MG63 (cell line): ENCODE measurements at regions not wholly inside any gene's neighbourhood (a gene's known extent, or its start where the extent isn't known, plus 50 kb on each side); places are given as distances from the start of the nearest gene placed in this dataset.
"Not testable (repeated sequence)": the region's sequence is repeated elsewhere in the genome, so short reads cannot be mapped to it uniquely, and the experiment has no call there.

ENCODE experiments used
- DNase-seq: peaks from one replicate; pipeline ENCODE4 v3.0.0-alpha.2; 2020
- H3K27me3 ChIP-seq: fragments of 250-450 bp; sonication (Bioruptor Pico); 2 replicates; pipeline ENCODE4 v1.5.1; 2020; ENCODE audit warnings: mild to moderate bottlenecking, moderate library complexity
- H3K36me3 ChIP-seq: fragments of 250-450 bp; sonication (Bioruptor Pico); 2 replicates; pipeline ENCODE4 v1.5.1; 2020; ENCODE audit warnings: mild to moderate bottlenecking, moderate library complexity
- H3K4me3 ChIP-seq: fragments of 250-450 bp; sonication (Bioruptor Pico); 2 replicates; pipeline ENCODE4 v1.5.1; 2020; ENCODE audit warnings: mild to moderate bottlenecking, moderate library complexity
- H3K9me3 ChIP-seq: fragments of 250-450 bp; sonication (Bioruptor Pico); 2 replicates; pipeline ENCODE4 v1.5.1; 2020; ENCODE audit warnings: mild to moderate bottlenecking, moderate library complexity

GRCh38 chr10:61250131-61250530 is 203.1 kb downstream of the TMEM26 start:
- Histone ChIP-seq H3K36me3 (no peaks in the 10 kb centered on the region), H3K27me3 (no peaks in the 10 kb centered on the region), H3K9me3 (peaks cover 9% of the 10 kb centered on the region), H3K4me3 (no peak overlapping the region)
- DNase-seq, result no peak

GRCh38 chr10:61248013-61248412 is 205.2 kb downstream of the TMEM26 start:
- Histone ChIP-seq H3K36me3 (no peaks in the 10 kb centered on the region), H3K4me3 (no peak overlapping the region), H3K27me3 (no peaks in the 10 kb centered on the region), H3K9me3 (peaks cover under 1% of the 10 kb centered on the region; the same call in 1 of the 2 replicates)
- DNase-seq, result no peak

GRCh38 chr10:61244261-61244775 is 208.9 kb downstream of the TMEM26 start:
- Histone ChIP-seq H3K9me3 (no peaks in the 10 kb centered on the region), H3K27me3 (no peaks in the 10 kb centered on the region), H3K4me3 (no peak overlapping the region), H3K36me3 (no peaks in the 10 kb centered on the region)
- no peak for DNase-seq

- no peaks in the 10 kb centered on the region for H3K36me3 ChIP-seq
- H3K27me3 ChIP-seq, result no peaks in the 10 kb centered on the region
- peaks cover 11% of the 10 kb centered on the region for H3K9me3 ChIP-seq
- no peak overlapping the region for H3K4me3 ChIP-seq
- no peak for DNase-seq
These were observed 220.4 kb downstream of the TMEM26 start for GRCh38 chr10:61232780-61233179.

- Histone ChIP-seq H3K36me3 (no peaks in the 10 kb centered on the region), H3K27me3 (no peaks in the 10 kb centered on the region), H3K4me3 (no peak overlapping the region), H3K9me3 (peaks cover 6% of the 10 kb centered on the region)
- no peak for DNase-seq
These were observed 227.2 kb downstream of the TMEM26 start for GRCh38 chr10:61225939-61226338.

- H3K4me3 ChIP-seq, result no peak overlapping the region
- H3K9me3 ChIP-seq, result peaks cover 9% of the 10 kb centered on the region
- DNase-seq, result no peak
- no peaks in the 10 kb centered on the region for H3K27me3 ChIP-seq
- no peaks in the 10 kb centered on the region for H3K36me3 ChIP-seq
These were observed 229.6 kb downstream of the TMEM26 start for GRCh38 chr10:61223576-61223975.

- Histone ChIP-seq H3K27me3 (no peaks in the 10 kb centered on the region), H3K36me3 (no peaks in the 10 kb centered on the region), H3K9me3 (peaks cover 2% of the 10 kb centered on the region; the same call in 1 of the 2 replicates), H3K4me3 (no peak overlapping the region)
- DNase-seq, result no peak
These were observed 233.5 kb downstream of the TMEM26 start for GRCh38 chr10:61219696-61220095.

GRCh38 chr10:61217851-61218565 is 235.2 kb downstream of the TMEM26 start:
- H3K9me3 ChIP-seq, result peaks cover 2% of the 10 kb centered on the region; the same call in 1 of the 2 replicates
- H3K36me3 ChIP-seq, result no peaks in the 10 kb centered on the region
- DNase-seq, result no peak
- H3K4me3 ChIP-seq, result no peak overlapping the region
- no peaks in the 10 kb centered on the region for H3K27me3 ChIP-seq

GRCh38 chr10:61215246-61215645 is 237.9 kb downstream of the TMEM26 start:
- no peak overlapping the region for H3K4me3 ChIP-seq
- no peaks in the 10 kb centered on the region for H3K27me3 ChIP-seq
- H3K36me3 ChIP-seq, result no peaks in the 10 kb centered on the region
- DNase-seq, result no peak
- no peaks in the 10 kb centered on the region for H3K9me3 ChIP-seq

- no peaks in the 10 kb centered on the region for H3K27me3 ChIP-seq
- DNase-seq, result no peak
These were observed 241.7 kb downstream of the TMEM26 start for GRCh38 chr10:61211468-61211867.

GRCh38 chr10:61197057-61197456 is 253.1 kb upstream of the RHOBTB1 start:
- no peaks in the 10 kb centered on the region for H3K36me3 ChIP-seq
- peaks cover 11% of the 10 kb centered on the region; the same call in 1 of the 2 replicates for H3K9me3 ChIP-seq
- no peak for DNase-seq
- no peaks in the 10 kb centered on the region for H3K27me3 ChIP-seq
- no peak overlapping the region for H3K4me3 ChIP-seq

More at GRCh38 chr10:61211468-61211867, 241.7 kb downstream of the TMEM26 start:
- Histone ChIP-seq H3K36me3 (no peaks in the 10 kb centered on the region), H3K9me3 (no peaks in the 10 kb centered on the region), H3K4me3 (no peak overlapping the region)

- Histone ChIP-seq H3K36me3 (no peaks in the 10 kb centered on the region), H3K27me3 (no peaks in the 10 kb centered on the region), H3K9me3 (peaks cover 11% of the 10 kb centered on the region; the same call in 1 of the 2 replicates), H3K4me3 (no peak overlapping the region)
- DNase-seq, result no peak
These were observed 251.2 kb upstream of the RHOBTB1 start for GRCh38 chr10:61195211-61195610.

GRCh38 chr10:61192589-61192988 is 248.6 kb upstream of the RHOBTB1 start:
- not testable (repeated sequence) for H3K36me3 ChIP-seq, DNase-seq, H3K27me3 ChIP-seq, H3K4me3 ChIP-seq
- peaks cover 11% of the 10 kb centered on the region; the same call in 1 of the 2 replicates for H3K9me3 ChIP-seq

- Histone ChIP-seq H3K27me3 (no peaks in the 10 kb centered on the region), H3K9me3 (peaks cover 11% of the 10 kb centered on the region; the same call in 1 of the 2 replicates), H3K4me3 (no peak overlapping the region), H3K36me3 (no peaks in the 10 kb centered on the region)
- DNase-seq, result no peak
These were observed 248.1 kb upstream of the RHOBTB1 start for GRCh38 chr10:61192042-61192441.

- H3K36me3 ChIP-seq, result no peaks in the 10 kb centered on the region
- H3K4me3 ChIP-seq, result no peak overlapping the region
- no peaks in the 10 kb centered on the region for H3K27me3 ChIP-seq
- H3K9me3 ChIP-seq, result peaks cover 11% of the 10 kb centered on the region; the same call in 1 of the 2 replicates
- DNase-seq, result no peak
These were observed 245.9 kb upstream of the RHOBTB1 start for GRCh38 chr10:61189912-61190311.

GRCh38 chr10:61188691-61189090 is 244.7 kb upstream of the RHOBTB1 start:
- DNase-seq, result no peak
- H3K27me3 ChIP-seq, result no peaks in the 10 kb centered on the region
- peaks cover 11% of the 10 kb centered on the region; the same call in 1 of the 2 replicates for H3K9me3 ChIP-seq

GRCh38 chr10:61188101-61188500 is 244.1 kb upstream of the RHOBTB1 start:
- no peak overlapping the region for H3K4me3 ChIP-seq
- no peak for DNase-seq

More at GRCh38 chr10:61188691-61189090, 244.7 kb upstream of the RHOBTB1 start:
- H3K36me3 ChIP-seq, result no peaks in the 10 kb centered on the region
- no peak overlapping the region for H3K4me3 ChIP-seq

GRCh38 chr10:61187601-61188000 is 243.6 kb upstream of the RHOBTB1 start:
- no peak for DNase-seq
- no peaks in the 10 kb centered on the region for H3K27me3 ChIP-seq
- H3K9me3 ChIP-seq, result 0 out of 2 replicates have a peak, but pooled peaks cover under 1% of the 10 kb centered on the region
- H3K4me3 ChIP-seq, result no peak overlapping the region
- H3K36me3 ChIP-seq, result no peaks in the 10 kb centered on the region

More at GRCh38 chr10:61188101-61188500, 244.1 kb upstream of the RHOBTB1 start:
- Histone ChIP-seq H3K9me3 (0 out of 2 replicates have a peak, but pooled peaks cover 6% of the 10 kb centered on the region), H3K27me3 (no peaks in the 10 kb centered on the region), H3K36me3 (no peaks in the 10 kb centered on the region)
